Glomerular visceral epithelial cell (primary cell): ENCODE measurements at regions not wholly inside any gene's neighbourhood (a gene's known extent, or its start where the extent isn't known, plus 50 kb on each side); places are given as distances from the start of the nearest gene placed in this dataset.
"Not testable (repeated sequence)": the region's sequence is repeated elsewhere in the genome, so short reads cannot be mapped to it uniquely, and the experiment has no call there.

Source experiments
- DNase-seq: peaks from one replicate; pipeline ENCODE4 v3.0.0-alpha.2; 2016; ENCODE audit errors: extremely low spot score

- no peak for DNase-seq
Measured at GRCh38 chr17:70582777-70583176, 413.4 kb downstream of the KCNJ2 start.

- no peak for DNase-seq
Measured at GRCh38 chr17:70584255-70584654, 414.9 kb downstream of the KCNJ2 start.

GRCh38 chr17:70588003-70588402 lies 418.7 kb downstream of the KCNJ2 start:
- DNase-seq = no peak

- no peak for DNase-seq
Measured at GRCh38 chr17:70597774-70598173, 428.4 kb downstream of the KCNJ2 start.

GRCh38 chr17:70599198-70599597 lies 429.9 kb downstream of the KCNJ2 start:
- DNase-seq = no peak

GRCh38 chr17:70599945-70600344 lies 430.6 kb downstream of the KCNJ2 start:
- DNase-seq = not testable (repeated sequence)

GRCh38 chr17:70603226-70603625 lies 433.9 kb downstream of the KCNJ2 start:
- DNase-seq = no peak

GRCh38 chr17:70604854-70605253 lies 435.5 kb downstream of the KCNJ2 start:
- DNase-seq = no peak

- no peak for DNase-seq
Measured at GRCh38 chr17:70606086-70606485, 436.8 kb downstream of the KCNJ2 start.

GRCh38 chr17:70608193-70608592 lies 438.9 kb downstream of the KCNJ2 start:
- peak; percentile 5 for DNase-seq

- no peak for DNase-seq
Measured at GRCh38 chr17:70608957-70609356, 439.6 kb downstream of the KCNJ2 start.

GRCh38 chr17:70609566-70609965 lies 440.2 kb downstream of the KCNJ2 start:
- DNase-seq = no peak

- no peak for DNase-seq
Measured at GRCh38 chr17:70610161-70610560, 440.8 kb downstream of the KCNJ2 start.

- DNase-seq = no peak
Measured at GRCh38 chr17:70613681-70614080, 444.3 kb downstream of the KCNJ2 start.

- no peak for DNase-seq
Measured at GRCh38 chr17:70615831-70616230, 446.5 kb downstream of the KCNJ2 start.

GRCh38 chr17:70618641-70619040 lies 449.3 kb downstream of the KCNJ2 start:
- DNase-seq = no peak

- peak; percentile 3 for DNase-seq
Measured at GRCh38 chr17:70621566-70621965, 452.2 kb downstream of the KCNJ2 start.

GRCh38 chr17:70622368-70623260 lies 453.3 kb downstream of the KCNJ2 start:
- peak; percentile 45 for DNase-seq

- DNase-seq = no peak
Measured at GRCh38 chr17:70624211-70624610, 454.9 kb downstream of the KCNJ2 start.

GRCh38 chr17:70629902-70630301 lies 460.6 kb downstream of the KCNJ2 start:
- DNase-seq = no peak

GRCh38 chr17:70636517-70637133 lies 467.3 kb downstream of the KCNJ2 start:
- DNase-seq = peak; percentile 49

- no peak for DNase-seq
Measured at GRCh38 chr17:70642059-70642458, 472.7 kb downstream of the KCNJ2 start.

GRCh38 chr17:70644096-70644495 lies 474.8 kb downstream of the KCNJ2 start:
- no peak for DNase-seq
